GM18858 (cell line): ENCODE measurements at regions not wholly inside any gene's neighbourhood (a gene's known extent, or its start where the extent isn't known, plus 50 kb on each side); places are given as distances from the start of the nearest gene placed in this dataset.

Source experiments
- ATAC-seq: cut with Tn5 transposase; IDR thresholded peaks from one replicate; pipeline ENCODE4 v1.9.1; 2021; ENCODE audit not compliant: unreplicated experiment

DNA sequence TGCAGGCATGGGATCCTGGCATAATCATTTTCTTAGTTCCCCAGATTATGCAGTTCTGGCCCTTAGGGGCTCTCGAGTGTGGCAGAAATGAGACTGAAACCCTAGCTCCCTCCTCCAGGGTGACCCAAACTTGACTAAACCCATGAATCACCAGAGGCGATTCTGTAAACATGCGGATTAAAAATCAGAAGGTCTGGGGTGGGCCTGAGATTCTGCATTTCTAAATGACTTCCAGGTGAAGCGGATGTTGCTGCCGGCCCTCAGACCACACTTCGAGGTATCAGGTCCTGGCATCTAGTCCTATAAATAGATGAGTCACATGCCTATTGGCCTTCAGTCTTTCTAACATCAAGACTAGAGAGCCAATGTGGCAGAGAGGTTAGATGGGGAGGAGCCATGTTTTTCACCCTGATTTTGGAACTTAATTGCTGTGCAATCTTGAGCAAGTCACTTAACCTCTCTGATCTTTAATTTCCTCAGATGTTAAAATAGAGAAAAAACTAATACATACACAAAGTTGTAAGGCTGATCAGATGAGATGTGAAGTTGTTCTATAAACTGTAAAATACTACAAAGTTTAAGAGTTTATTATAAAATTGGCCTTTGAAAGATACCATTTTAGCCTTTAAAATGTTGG is 431.2 kb downstream of the FOXO1 start:
- no peak for ATAC-seq

DNA sequence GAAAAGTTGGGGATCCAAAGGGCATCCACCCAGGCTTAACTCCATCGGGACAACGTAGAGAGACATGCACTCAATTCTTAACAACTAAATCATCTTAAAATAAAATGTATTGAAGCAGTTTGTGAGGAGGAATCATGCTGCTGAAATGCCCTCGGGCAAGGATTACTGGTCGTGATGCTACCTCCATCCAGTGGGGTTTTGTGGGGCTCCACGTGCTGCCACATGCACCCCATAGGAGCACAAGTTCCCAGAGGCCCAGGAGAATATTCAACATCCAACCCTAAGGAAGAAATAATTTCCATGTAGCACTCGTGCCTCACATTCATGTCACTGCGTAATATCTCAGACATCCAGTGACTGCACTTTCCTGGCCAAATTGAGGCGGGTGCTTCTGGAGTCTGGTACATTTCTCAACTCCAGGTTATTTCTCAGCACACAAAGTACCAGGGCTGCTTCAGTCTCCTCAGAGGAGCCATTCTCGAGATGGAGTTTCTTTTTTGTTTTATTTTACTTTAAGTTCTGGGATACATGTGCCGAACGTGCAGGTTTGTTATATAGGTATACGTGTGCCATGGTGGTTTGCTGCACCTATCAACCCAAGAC is 429.8 kb downstream of the FOXO1 start:
- no peak for ATAC-seq

DNA sequence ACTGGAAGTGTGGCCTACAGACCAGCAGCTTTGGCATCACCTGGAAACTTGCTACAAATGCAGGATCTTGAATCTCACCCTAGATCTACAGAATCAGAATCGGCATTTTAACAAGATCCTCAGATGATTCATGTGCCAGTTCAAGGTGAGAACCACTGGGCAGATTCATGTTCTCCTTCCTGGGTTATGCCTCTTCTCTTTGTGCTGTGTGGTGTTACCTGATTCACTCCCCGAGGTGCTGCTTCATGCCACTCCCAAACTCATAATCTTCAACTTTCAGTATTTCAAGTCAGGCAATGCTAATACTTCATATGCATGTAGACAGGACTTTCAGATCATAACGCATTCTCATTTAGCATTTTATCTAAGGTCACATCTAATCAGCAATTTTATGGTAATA is 427.7 kb downstream of the FOXO1 start:
- no peak for ATAC-seq

DNA sequence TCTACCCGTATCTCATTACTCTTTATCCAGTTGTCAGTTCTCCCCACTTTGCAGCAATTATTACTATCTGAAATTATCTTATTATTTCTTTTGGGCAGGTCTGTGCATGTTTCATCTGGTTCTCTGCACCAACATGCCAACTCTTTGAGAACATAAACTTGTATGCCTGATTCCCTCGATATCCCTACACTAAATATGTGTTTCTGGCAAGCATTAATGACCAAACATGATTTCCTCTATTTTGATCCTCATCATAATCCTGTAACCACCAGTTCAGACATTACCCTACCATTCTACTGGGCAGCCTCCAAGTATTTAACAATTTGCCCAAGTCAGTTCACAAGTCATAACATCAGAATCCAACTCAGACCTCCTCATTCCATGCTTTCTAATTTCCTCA is 426.1 kb downstream of the FOXO1 start:
- no peak for ATAC-seq

DNA sequence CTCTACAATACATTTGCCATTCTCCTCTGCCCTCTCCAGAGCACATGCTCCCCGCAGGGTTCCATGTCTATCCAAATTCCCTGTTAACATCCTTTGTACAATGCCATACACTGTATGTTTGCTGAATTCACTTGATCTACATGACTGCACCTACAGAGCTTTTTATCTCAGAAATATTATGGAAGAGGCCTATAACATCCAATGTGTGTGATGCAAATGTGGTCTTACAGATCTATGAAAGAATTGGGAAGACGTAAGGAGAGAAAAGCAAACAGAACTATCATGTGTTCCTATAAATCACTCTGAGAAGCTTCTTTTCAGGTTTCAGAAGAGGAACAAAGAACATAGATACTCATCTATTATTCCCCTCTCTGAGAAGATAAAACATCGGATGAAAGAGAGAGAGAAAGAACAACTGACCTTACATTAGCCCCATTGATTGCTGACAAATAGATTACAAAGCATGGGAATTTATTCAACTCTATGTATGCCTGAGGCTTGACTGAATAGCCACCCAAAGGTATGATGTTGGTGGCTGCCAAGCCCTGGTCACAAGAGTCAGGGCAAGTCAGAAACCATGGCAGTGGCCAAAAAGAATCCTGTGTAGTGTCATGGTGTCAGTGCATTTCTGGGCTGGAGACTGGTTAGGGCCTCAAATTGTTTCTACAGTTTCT is 425.2 kb downstream of the FOXO1 start:
- no peak for ATAC-seq

DNA sequence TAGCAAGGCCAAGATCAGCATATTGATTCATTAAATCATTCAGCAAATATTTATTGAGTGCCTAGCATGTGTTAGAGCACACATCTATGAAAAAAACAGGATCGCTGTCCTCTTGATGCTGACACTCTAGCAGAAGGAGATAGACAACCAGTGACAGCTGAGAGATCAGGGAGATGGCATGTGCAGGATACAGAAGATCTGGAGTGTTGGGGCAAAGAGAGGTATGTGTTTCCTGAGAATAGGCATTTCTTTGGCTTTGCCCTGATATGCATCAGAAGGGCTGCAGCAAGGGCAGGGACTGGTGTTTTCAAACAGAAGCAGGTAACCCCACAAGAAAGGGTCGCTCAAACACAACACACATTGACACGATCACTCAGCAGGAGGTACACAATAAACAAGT is 423.4 kb downstream of the FOXO1 start:
- ATAC-seq = no peak

DNA sequence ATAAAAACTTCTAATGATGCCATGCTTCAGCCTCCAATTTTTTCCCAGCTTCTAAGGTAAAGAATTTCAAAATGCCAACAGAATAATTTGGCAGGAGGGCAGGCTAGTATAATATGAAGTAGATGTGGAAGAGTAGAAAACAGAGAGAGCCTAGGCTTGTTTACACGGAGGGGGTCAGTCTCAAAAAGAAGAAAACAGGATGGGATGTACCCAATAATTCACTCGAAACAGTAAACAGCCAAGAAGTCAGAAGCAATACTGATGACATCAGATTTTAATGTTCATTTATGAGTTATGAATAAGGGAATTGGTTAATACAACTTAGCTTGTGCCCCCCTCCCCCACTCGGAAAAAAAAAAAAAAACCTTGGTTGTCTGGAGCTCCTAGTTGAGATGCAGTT is 422.5 kb downstream of the FOXO1 start:
- no peak for ATAC-seq

DNA sequence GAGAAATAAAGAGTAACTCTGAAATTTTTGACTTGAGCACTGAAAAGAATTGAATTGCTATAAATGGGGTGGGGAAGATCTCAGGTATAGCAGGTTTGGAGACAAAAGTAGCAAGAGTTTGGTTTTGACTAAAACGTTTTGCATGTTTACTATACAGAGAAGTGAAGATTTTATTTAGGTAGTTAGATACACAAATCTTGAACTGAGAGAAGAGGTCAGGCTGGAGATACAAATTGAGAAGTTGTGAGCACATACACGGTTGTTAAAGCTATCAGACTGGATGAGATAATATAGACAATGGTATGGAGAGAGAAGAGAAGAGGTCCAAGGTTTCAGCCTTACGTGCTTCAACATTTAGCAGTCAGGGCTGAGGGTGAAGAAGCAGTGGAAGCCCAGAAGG is 420.9 kb downstream of the FOXO1 start:
- no peak for ATAC-seq

DNA sequence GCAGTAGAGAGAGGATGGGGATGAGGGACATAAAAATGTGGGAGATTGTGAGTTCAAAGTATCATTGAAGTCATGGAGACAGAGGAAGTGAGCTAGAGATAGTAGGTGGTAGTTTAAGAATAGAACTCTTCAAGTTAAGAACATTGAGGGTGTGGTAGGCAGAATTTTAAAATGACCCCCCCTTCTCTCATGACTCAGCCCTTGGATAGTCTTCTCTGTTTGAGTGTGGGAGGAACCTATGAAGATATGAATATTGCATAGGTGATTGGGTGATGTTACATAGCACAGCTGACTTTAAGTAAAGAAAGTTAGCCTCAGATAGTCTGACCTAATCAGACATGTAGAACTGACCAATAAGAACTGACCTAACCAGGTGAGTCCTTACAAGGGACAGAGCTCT is 418.6 kb downstream of the FOXO1 start:
- ATAC-seq = no peak

DNA sequence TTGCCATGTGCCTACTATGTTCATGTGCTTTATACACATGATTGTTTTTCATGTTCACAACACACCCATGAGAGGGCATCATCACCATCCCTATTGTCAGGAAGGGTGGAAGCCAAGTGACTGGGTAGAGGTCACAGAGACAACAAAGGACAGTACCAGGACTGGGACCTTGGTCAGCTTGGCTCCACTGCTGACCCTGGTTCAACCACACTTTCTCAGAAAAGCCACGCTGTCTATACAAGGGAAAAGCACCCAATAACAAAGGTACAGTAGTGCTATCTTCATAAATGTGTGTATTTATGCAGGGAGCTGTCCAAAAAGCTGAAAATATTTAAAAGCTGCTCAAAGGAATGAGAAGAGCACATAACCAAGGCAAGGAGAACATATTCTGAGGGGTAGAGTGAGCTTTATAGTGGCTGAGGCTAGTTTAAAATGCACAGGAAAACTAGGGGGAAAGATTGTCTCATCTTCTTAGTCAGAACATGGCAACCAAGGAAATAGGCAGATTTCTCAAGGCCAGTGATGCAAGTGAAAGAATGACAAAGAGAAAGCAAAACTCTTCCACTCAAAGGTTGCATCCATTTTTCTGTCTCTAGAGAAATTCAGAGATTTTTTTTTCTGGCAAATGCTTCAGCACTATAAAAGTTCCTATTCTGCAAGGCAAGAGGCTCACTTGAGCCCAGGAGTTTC is 415.0 kb downstream of the FOXO1 start:
- no peak for ATAC-seq

DNA sequence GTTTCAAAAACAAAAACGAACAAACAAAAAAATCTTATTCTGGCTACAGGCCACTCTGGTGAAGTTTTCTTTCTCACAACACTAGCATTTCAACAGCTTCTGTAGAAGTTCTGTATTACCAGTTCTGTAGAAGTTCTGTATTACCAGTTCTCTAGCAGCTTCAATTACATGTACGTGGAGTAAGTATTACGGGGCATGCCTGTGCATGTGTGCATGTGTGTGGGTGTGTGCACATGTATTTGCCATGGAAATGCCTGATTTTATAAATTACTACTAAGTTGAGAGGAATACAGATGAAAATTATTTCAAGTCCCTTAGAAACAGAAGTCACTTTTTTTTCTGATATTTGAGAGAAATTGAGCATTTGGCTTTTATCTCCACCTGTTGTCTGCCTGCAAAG is 414.2 kb downstream of the FOXO1 start:
- ATAC-seq = no peak

DNA sequence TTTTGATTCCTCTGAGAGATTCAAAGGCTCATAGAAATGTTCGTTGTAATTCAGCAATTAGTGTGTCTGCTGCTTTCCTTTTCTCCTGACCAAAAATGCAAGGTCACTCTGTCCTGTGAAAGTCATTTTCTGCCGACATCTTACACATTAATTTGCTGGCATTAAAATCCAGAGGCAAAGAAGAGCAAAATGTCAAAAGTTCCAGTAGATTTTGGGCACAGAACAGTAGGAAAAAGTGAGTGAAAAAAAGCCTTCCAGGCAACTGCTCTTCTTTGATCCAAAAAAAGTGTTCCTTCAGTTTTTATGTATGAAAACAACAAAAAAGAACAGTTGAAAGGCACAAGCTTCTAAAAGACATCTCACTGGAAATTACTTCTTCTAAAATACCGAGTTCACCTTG is 413.8 kb downstream of the FOXO1 start:
- ATAC-seq = no peak

DNA sequence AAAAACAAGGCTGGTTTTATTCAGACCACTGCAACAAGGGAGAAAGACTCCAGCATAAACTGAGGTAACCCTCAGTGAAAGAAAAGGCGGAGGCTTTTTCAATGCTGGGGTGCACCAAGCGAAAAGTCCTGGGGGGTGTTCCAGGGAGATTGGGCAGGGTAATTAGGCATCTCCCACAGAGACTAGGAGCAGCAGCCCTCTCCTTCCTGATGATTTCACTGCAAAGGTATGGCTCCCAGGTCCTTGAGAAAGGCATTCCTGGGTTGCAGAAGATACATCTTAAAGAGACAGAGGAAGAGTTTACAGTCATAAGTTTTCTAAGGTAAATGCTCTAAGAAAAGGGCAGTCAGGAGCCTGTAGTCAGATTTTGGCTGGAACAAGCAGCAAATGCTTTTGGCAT is 412.0 kb downstream of the FOXO1 start:
- ATAC-seq = no peak

DNA sequence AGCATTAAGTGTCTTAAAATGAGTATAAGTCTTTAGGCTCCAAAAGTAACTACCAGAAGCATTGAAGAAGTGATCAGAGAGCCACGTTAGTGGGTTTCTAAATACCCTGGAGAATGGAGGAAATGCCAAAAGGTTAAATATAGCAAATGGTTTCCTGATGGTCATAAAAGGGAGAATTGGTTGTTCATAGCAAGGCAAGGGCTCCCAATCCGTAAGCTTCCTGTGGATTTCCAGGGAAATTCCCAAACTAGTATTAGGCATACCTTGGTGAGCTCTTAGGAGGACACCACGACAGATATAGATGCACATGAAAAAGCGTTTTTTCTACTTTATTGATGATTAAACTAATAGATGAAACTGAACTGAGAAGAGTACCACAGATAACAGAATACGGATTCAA is 410.9 kb downstream of the FOXO1 start:
- no peak for ATAC-seq

DNA sequence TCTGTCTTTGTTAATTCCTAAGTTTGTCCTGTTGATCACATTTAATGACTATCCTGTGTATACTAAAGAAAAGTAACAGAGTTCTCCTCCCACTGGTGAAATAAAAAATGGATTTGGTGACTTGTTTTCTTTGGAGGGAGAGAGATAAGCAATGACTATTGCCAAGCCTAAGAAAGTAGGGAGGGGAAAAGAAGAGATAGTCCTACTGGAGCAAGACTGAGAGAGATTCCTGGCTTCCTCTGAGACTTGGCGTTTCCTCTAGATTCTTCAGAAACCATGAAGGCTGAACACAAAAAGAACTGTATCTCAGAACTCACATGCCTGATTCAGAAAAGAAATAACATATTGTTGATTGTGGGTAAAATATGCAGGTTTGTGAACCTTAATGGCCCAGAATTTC is 406.5 kb downstream of the FOXO1 start:
- no peak for ATAC-seq

DNA sequence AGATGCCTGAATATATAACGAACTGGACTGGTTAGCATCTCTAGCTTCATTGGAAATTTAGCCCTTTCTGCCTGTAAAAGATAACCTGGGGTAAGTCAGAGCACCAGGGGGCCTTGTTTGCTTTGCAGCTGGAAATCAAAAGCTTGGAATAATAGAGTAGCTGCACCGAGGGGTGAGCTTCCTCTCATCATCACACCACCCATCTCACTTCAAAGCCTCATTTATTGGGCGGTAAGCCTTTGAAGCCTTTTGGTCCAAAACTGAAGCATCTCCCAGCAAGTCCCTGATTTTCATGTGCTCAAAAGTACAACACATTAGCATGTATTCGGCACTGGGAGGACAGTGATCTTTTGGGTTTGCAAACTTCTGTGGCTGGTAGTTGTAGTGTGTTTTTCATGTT is 405.1 kb downstream of the FOXO1 start:
- no peak for ATAC-seq

DNA sequence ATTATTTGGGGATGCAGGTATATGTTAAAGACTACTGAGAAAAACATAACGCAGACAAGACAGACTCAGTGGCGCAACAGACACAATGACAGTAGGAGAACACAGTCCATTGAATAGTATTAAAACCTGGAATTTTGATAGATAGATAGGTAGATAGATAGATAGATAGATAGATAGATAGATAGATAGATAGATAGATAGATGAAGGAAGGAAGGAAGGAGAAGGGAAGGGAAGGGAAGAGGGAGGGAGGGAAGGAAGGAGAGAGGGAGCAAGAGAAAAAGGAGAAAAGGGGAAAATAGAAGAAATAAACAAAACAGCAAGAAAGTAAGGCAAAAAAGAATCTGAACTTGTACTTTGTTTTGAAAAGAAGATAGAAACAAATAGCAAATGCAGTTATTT is 404.5 kb downstream of the FOXO1 start:
- no peak for ATAC-seq

DNA sequence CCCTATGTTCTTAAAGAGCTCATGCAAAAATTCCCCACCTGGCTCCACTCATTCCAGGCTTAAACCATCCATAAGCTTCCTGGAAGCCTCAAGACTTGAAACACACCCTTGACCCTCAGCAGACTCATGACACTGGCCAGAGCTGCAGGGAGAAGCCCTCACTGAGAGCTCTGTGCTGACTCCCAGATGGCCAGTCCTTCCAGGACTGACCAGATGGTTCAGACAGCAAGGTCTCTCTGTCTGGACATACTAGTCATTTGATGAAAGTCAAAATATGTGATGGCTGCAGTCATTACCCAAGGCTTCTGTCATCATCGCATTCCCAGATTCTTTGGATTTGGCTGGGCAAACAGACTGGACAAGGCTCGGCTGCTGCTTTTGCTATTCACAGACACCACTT is 397.4 kb downstream of the FOXO1 start:
- no peak for ATAC-seq

DNA sequence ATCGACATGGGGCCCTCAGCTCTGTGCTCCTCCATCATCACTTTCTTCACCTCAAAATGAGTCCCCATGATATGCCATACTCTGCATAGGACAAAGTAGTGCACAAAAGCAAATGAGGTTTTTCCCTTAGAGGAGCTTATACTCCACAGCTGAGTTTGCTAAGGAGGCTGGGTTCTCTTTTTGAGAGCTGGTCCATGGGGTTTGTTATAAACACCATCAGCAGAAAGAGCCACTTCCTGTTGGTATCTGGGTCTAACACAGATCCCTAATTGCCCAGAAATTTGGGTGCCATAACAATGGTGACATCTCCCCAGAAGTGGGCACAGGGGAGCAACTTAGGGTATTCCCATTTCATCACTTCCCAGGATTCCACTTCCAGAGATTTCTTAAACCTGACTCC is 395.7 kb downstream of the FOXO1 start:
- no peak for ATAC-seq

DNA sequence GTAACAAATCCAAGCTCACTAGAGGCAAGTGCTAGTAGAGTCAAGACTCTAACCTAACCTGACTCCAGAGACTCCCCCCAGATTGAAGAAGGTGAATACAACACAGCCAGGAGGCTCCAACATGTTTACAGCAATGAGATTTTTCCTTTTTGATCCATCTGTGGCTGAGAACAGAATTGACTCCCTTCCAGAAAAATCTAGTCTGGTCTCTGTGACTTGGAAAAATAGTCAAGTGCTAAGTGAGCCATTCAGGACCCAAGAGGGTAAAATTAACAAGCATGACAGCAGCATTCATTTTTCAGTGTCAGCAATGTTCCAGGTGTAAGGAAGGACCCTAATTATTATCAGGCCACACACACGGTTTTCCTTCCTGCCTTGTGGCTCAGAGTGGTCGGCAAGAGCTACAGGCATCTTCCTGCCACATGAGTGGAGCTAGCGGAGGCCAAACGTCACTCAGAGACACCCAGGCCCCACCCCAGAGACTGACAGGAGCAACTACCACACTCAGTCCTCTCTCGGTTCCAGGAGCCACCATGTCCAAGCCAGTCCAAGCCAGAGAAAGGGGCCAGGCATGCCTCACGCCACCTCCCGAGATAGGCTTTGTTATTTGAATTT is 395.1 kb downstream of the FOXO1 start:
- ATAC-seq = no peak

DNA sequence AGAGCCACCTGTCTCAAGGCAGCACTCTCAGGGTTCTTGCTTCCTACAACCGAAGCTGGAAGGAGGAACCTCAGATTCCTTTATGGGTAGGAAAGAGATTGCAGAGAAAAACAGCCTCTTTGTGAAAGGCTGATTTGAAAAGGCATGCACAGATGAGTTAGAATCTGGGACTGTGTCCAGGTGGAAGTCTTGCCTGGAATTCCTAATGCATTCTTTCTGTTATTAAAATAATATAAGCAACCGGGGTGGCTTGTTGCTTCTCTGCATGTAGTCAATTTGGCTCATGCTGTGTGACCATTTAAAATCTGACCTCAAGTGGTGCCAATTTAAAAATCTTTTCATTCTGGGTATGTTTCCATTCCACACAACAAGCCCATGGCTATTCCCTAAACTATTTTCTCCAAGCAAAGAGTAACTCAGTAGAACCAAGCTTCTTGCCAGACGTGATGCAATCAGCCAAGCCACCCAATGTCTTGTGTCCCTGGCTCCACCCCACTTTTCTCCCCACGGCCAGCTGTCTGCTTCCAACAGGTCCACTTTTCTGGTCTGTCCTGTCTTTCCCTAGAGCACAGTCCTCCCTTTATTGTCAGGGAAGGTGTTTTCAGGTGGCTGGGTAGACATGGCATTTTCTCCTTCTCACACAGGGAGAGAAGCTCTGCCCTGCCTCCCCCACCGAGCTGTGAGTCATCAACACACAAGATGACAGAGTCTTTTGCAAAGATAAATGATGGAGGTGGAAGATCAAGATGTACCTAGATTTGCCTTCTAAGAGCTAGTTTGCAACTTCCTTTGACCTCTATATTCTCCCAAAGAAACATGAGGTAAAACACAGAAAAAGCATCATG is 394.3 kb downstream of the FOXO1 start:
- ATAC-seq = no peak
